ENCODE measurements at regions not wholly inside any gene's neighbourhood (a gene's known extent, or its start where the extent isn't known, plus 50 kb on each side); places are given as distances from the start of the nearest gene placed in this dataset.

GRCh38 chr11:15585602-15586331, 471.0 kb downstream of the INSC start:
- no peak for DNase-seq (ENCODE audit: low spot score)

GRCh38 chr11:15586741-15587473, 472.2 kb downstream of the INSC start:
- DNase-seq (ENCODE audit: low spot score) = no peak

DNA sequence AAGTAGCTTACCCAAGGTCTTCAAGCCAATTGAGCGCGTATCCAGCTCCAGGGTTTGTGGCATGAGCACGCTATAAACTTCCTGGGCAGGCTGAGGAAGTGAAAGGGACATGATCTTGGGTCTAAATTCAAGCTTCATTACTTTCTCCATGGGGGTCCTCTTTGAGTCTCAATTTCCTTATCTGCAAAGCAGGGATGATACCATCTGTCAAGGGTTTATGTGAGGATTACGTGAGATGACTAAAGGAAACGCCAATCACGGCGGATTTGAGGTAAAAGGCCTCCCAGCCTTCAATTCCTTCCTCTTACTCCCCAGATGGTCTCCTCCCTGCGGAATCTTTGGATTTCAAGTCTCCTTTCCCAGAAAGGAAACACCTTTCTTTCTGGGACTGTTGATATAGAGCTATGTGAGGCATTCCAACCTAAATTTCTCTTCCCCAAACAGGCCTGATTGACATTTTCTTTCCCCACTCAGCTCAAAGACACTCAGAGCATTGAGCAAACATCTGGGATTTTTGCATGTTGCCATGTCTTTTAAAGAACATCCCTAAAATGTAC, 474.4 kb downstream of the INSC start:
- DNase-seq (ENCODE audit: low spot score) = no peak

- DNase-seq (ENCODE audit: low spot score) = no peak
Observed at GRCh38 chr11:15590132-15590531, 475.4 kb downstream of the INSC start.

DNA sequence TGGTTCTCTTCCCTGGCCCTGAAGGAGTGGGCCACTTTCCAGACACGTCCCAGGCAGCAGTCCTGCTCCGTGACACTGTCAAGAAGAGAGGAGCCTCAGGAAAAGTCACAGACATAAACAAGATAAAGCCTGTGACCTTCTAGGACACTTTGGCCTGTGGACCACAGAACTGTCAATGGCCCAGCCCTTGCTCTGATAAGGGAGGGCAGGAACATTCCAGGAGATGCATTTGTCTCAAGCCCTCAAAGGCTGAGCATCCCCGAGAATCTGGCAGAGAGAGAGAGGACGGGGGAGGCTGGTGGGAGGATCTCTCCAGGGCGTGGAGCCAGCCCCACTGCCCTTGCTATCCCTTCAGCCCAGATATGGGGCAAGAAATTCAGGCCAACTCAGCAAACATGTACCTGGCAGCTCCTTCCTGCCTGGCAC, 476.4 kb downstream of the INSC start:
- DNase-seq (ENCODE audit: low spot score) = no peak

DNA sequence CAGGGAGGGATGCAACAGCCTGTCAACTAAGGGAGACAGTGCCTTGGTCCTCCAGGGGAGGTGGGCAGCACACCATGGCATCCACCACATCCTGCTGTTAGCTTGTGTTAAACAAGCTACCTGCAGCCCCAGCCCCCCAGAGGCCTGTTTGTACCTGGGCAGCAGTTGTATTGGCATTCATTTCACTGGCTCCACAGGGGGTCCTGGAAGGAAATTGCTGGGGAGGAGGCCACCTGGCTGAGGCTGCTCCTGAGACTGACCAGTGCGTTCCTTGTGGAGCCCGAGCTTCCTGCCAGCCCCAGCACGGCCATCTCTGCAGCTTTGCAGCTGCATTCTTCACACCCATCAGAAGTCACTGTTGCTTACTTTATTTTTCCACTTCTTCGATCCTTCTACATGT, 479.9 kb downstream of the INSC start:
- no peak for DNase-seq (ENCODE audit: low spot score)

DNA sequence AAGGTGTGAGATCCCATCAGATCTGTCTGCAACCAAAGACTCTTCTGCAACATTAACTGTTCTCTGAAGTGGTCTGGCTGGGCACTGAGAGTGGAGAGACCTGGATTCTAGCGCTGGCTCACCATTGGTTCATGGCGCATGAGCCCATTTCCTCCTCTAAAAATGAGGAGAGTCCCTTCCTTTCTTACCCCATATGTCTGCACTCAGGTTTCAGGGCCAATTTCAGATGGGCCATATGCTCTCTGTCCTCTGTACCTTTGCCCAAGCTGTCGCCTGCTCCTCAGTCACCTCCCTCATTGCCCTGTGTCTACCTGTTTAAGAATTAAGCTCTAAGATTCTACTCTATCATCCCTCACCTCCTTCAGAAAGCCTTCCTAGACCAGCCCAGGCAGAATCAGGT, 484.7 kb downstream of the INSC start:
- no peak for DNase-seq (ENCODE audit: low spot score)

DNA sequence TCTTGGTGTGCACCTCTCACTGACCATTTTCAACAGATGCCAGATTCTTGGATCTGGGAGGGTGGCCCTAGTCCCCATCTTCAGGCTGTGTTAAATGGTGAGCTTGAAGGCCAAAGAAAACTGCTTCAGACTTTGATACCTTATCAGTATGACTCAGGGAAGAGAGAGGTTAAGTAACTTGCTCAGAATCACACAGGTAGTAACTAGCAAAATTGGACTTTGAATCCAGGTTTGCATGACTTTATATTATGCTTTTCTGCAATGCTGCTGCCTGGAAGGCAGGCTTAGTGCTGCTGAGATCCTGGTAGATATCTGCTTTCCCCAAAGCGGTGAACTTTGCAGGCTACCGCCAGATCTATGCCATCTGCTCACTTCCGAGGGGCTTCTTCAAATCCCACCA, 487.3 kb downstream of the INSC start:
- DNase-seq (ENCODE audit: low spot score) = no peak

GRCh38 chr11:15602785-15603567, 488.3 kb downstream of the INSC start:
- DNase-seq (ENCODE audit: low spot score) = no peak

GRCh38 chr11:15605094-15605493, 490.4 kb downstream of the INSC start:
- no peak for DNase-seq (ENCODE audit: low spot score)

DNA sequence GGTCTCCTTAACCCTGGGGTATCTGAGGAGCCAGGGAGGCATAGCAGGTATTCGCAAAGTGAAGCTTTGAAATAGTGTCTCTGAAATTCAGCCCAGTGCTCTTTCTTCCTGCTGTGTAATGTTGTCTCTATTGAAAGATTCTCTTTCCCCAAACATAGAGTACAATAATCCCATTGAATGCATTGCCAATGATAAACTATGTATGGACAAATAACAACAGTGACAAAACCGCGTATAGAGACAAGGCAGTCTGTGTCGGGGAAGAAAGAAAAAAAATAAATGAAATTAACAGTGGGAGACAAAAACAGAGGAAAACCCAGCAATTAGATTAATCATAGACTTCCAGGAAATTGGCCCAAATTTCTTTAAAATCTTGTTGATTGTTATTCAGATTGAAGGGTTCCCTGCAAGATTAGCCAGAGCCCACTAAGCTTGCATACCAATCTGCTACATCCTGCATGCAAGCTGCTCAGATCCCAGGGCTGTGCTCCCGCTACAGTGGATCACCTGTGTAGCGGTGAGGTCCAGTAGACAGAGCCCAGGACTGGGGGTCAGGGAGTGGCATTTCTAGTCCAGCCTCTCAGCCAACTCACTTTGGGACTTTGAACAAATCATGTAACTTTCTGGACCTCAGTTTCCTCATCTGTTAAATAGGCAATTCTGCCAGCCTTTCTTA, 492.8 kb downstream of the INSC start:
- DNase-seq (ENCODE audit: low spot score) = no peak

DNA sequence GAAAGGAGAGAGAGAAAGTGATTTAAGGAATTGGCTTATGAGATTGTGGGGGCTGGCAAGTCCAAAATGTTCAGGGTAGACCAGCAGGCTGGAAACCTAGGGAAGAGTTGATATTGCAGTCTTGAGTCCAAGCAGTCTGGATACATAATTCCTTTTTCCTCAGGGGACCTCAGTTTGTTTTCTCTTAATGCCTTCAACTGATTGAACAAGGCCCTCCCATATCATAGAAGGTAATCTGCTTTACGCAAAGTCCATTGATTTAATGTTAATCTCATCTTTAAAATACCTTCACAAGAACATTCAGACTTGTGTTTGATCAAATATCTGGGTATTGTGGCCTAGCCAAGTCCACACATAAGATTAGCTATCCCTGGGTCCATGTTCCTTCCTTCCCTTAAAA, 494.7 kb downstream of the INSC start:
- no peak for DNase-seq (ENCODE audit: low spot score)

GRCh38 chr11:15610881-15611280, 496.2 kb downstream of the INSC start:
- DNase-seq (ENCODE audit: low spot score) = no peak

DNA sequence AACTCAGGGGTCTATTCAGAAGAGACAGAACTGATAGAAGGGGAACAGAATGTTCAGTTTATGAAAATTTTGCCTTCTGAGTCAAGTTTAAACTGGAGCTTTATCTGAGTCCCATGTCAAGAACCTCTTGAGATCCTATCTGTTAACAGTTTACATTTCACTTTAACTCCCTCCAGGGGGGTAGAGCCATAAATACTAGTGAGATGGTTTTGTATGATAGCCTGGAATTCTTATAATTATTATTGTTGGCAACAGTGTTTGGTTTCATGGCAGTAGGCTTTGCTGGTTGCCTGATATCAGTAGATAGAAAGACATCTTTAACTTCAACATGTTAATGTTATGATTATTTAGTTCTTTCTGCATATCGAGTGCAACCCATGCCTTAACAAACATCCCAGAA, 498.5 kb downstream of the INSC start:
- no peak for DNase-seq (ENCODE audit: low spot score)

- no peak for DNase-seq (ENCODE audit: low spot score)
Observed at GRCh38 chr11:15613789-15614188, 499.1 kb downstream of the INSC start.

DNA sequence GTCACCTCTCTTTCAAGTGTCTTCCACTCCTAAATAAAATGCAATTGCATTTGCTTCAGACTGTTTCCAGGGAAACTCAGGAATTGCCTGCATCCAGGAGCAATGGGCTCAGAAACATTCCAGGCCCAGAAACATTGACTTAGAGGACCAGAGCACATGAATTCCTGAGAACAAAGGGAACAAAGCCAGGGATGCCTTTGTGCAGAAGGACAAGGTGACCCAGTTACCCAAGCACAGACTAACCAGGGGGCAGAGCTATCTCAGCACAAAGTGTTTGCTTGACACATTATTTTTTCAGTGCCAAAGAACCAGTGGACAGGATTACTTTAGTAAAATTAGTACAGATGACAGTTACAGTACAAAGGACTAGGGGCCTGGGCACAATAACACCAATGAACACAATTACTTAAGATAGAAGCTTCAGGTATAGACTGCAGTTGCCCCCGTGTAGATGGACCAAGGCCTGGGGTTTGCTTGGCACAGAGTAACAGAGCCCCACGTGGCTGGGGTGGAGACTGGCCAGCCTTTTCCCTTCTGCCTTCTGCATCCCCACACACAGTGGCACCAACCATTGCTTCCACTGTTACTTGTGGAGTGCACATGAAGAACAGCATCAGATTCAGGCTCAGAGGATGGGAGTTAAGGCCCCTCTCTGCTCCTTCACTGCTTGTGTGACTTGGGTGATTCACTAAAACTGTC, 500.8 kb downstream of the INSC start:
- DNase-seq (ENCODE audit: low spot score) = no peak

DNA sequence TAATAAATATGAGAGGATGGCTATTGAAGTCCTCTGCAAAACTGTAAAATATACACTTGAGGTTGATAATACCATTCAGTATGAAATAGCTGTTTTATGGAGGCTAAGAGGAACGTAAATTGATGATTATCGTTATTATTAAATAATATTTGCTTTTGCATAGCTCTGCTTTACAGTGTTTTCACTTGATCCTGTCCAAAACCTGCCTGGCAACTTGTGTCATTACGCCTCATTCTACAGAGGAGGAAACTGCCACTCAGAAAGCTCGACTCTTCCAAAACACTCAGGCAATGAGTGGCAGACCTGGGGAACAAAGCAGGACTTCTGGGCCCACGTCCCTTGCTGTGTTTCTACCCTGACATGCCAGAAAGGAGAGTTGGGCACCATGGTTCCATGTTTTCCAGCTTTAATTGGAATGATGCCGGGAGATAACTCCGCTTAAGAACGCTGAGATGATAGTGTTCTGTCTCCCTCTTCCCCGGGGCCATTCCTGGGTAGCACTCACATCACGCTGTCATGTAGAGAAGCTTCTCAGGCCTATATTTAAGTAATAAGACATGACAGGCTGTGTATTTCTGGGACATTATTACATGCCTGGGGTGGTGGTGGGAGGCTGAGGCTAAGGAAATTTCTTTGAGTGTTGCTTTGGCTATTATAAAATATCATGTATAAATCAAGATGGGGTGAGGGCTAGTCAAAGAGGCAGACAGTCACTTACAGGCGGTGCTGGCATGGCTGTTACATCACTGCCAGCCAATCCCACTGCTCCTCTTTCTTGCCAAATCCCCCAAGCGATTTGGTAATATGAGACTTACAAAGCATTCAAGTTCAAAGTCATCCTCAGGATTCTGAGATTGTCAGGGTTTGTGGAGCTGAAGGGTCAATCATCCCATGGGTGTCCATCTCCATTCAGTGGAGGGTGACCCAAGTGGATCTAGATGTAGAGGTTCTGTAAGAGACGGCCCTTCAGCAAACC, 501.7 kb downstream of the INSC start:
- DNase-seq (ENCODE audit: low spot score) = no peak

GRCh38 chr11:15617126-15617525, 502.4 kb downstream of the INSC start:
- DNase-seq (ENCODE audit: low spot score) = no peak

DNA sequence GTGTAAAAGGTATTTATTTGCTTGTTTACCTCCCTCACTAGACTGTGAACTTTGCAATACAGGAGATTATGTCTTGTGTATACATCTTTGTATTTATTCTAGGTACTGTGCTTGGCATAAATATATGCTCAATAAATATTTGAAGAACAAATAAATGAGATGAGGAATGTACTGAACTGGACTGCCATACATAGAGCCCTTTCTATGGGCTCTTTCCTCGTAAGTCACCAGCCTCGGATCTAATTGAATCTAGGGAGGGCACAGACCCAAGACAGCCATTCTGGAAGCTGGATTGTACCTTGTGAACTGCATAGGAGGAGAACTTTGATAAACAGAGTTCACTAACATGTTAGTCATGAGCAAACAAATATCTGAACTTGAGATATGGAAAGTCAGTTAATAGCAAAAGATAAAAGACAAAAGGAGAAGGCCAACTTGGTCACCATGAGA, 503.9 kb downstream of the INSC start:
- no peak for DNase-seq (ENCODE audit: low spot score)

- DNase-seq (ENCODE audit: low spot score) = no peak
Observed at GRCh38 chr11:15621565-15621964, 506.8 kb downstream of the INSC start.
